Calu3 (cell line): ENCODE measurements at regions not wholly inside any gene's neighbourhood (a gene's known extent, or its start where the extent isn't known, plus 50 kb on each side); places are given as distances from the start of the nearest gene placed in this dataset.

Source experiments
- BruUV-seq: library from RNA; stranded (reverse); fragments of 400-500 nt; replicated peaks from 2 replicates; lab custom pipeline; 2021; lab: Mats Ljungman, UMichigan
- CTCF ChIA-PET: fragments of 300-600 bp; sonication (Branson Sonifier 250); formaldehyde crosslinking; loops from one replicate; lab custom pipeline; 2022; ENCODE audit warnings: antibody characterized with exemption; lab: Charles Lee
- DNase-seq: peaks from one replicate; pipeline ENCODE4 v3.0.0; 2022
- H3K27ac Mint-ChIP-seq: one replicate; pipeline ENCODE4 v1.8.0; 2022; ENCODE audit warnings: mixed read lengths; ENCODE audit not compliant: unreplicated experiment
- H3K27me3 Mint-ChIP-seq: one replicate; pipeline ENCODE4 v1.8.0; 2022; ENCODE audit warnings: mixed read lengths; ENCODE audit not compliant: unreplicated experiment
- H3K36me3 Mint-ChIP-seq: one replicate; pipeline ENCODE4 v1.8.0; 2022; ENCODE audit warnings: mild to moderate bottlenecking, moderate library complexity, mixed read lengths; ENCODE audit not compliant: insufficient read depth, unreplicated experiment
- H3K4me1 Mint-ChIP-seq: one replicate; pipeline ENCODE4 v1.8.0; 2022; ENCODE audit warnings: mild to moderate bottlenecking, low read depth, mixed read lengths; ENCODE audit not compliant: unreplicated experiment
- H3K4me3 Mint-ChIP-seq: one replicate; pipeline ENCODE4 v1.8.0; 2022; ENCODE audit warnings: mild to moderate bottlenecking, low read depth, moderate library complexity, mixed read lengths; ENCODE audit not compliant: unreplicated experiment
- H3K9me3 Mint-ChIP-seq: one replicate; pipeline ENCODE4 v1.8.0; 2022; ENCODE audit warnings: low read depth, mixed read lengths; ENCODE audit not compliant: unreplicated experiment
- CTCF ChIP-seq: fragments of 200-600 bp; IDR thresholded peaks from one replicate; pipeline ENCODE4 v1.8.0; 2022; ENCODE audit warnings: antibody characterized with exemption; ENCODE audit not compliant: unreplicated experiment
- intact Hi-C: fragments of 100-400 bp; cut with micrococcal nuclease; formaldehyde crosslinking; loops from one replicate; pipeline ENCODE4 v1.10.0; 2022; ENCODE audit not compliant: unreplicated experiment

- no peaks in the 10 kb centered on the region for H3K4me1 Mint-ChIP-seq
- intact Hi-C loops = no loop called here
- CTCF ChIA-PET = no interaction called here
Observed at GRCh38 chrX:137426695-137427425, 139.1 kb upstream of the ZIC3 start.

DNA sequence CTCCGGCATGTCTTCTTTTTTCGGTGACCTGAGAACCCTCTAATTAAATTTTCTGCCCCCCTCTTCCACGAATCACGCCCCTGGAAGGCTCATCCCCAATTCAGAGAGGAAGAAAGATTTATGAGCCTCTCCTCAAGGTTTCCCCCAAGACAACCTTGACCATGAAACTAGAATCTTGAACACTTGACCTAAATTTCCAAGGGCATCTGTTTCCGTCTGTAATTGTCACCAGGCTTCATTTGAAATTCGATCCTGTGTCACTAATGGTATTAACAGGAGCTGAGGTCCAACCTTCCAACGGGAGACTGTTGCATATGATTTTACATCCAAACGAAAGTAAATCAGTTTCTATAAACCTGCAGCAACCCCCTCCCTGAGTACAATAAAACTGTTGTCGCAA is 139.9 kb upstream of the ZIC3 start:
- no peak for DNase-seq
- no peak for TF ChIP-seq CTCF
- no TSS peak for BruUV-seq
- Mint-ChIP-seq H3K27ac (no peak overlapping the region), H3K27me3 (no peaks in the 10 kb centered on the region), H3K9me3 (no peaks in the 10 kb centered on the region), H3K4me1 (no peaks in the 10 kb centered on the region), H3K36me3 (no peaks in the 10 kb centered on the region), H3K4me3 (no peak overlapping the region)
- CTCF ChIA-PET = no interaction called here
- intact Hi-C loops = no loop called here

More at GRCh38 chrX:137426695-137427425, 139.1 kb upstream of the ZIC3 start:
- DNase-seq = no peak
- H3K9me3 Mint-ChIP-seq = peaks cover 6% of the 10 kb centered on the region
- no peak overlapping the region for H3K27ac Mint-ChIP-seq
- H3K4me3 Mint-ChIP-seq = no peak overlapping the region
- BruUV-seq = no TSS peak
- TF ChIP-seq CTCF = no peak
- H3K27me3 Mint-ChIP-seq = no peaks in the 10 kb centered on the region
- H3K36me3 Mint-ChIP-seq = no peaks in the 10 kb centered on the region

DNA sequence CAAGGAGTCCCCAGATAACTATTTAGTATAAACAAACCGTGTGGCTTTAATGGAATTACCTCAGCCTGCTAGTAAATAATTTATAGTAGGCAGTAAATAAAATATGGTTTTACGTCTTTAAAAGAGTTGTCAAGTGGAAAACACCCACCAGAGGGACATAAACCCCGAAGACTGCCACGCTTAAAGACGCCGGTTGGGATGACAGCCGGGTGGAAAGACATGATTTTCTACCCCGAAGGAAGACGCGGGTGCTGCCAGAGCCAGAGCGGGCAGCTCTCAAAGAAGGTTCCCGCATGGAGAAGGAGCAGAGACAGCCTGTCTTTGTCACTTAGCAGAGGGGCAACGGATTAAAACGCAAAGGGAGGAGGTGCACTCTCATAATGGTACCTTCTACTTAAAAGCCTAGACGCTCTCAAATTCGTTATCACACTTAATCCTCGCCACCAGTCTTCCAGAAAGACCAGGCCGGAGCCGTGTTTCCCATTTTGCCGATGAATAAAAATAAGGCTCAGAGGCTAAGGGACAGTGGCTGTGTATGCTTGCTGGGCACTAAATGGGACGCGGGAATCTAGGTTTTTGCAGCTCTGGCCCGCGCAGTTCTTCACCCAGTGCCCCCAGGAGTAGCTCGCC is 140.5 kb upstream of the ZIC3 start:
- intact Hi-C loops = no loop called here
- H3K4me3 Mint-ChIP-seq = no peak overlapping the region
- no peaks in the 10 kb centered on the region for H3K4me1 Mint-ChIP-seq
- H3K27me3 Mint-ChIP-seq = no peaks in the 10 kb centered on the region
- peaks cover 4% of the 10 kb centered on the region for H3K9me3 Mint-ChIP-seq
- CTCF ChIA-PET = no interaction called here
- TF ChIP-seq CTCF = no peak
- H3K27ac Mint-ChIP-seq = no peak overlapping the region
- no TSS peak for BruUV-seq
- no peak for DNase-seq
- no peaks in the 10 kb centered on the region for H3K36me3 Mint-ChIP-seq

DNA sequence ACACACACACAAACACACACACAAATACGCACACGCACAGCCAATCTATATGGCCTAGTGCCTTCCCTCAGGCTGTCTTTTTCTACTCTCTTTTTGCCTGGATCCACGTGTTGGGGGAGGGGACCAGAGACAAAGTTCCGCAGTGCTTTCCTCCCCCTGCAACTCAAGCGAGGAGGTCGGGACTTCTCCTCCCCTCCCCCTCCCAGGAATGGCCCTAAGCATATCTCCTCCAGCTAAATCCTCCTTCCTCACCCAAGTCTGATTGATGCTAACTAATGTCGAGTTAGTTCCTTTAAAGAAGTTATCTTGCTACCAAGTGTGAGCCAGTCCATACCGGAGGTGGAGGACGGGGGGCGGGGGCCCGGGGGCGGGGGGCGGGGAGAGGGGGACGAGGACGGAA is 141.2 kb upstream of the ZIC3 start:
- BruUV-seq = no TSS peak
- intact Hi-C loops = no loop called here
- H3K9me3 Mint-ChIP-seq = peaks cover 4% of the 10 kb centered on the region
- no peaks in the 10 kb centered on the region for H3K27me3 Mint-ChIP-seq
- H3K4me1 Mint-ChIP-seq = no peaks in the 10 kb centered on the region
- no peak for DNase-seq
- no peaks in the 10 kb centered on the region for H3K36me3 Mint-ChIP-seq
- no peak overlapping the region for H3K27ac Mint-ChIP-seq
- no peak overlapping the region for H3K4me3 Mint-ChIP-seq
- no peak for TF ChIP-seq CTCF
- CTCF ChIA-PET = no interaction called here
